Prostate gland (tissue), 2 donors: ENCODE measurements at regions not wholly inside any gene's neighbourhood (a gene's known extent, or its start where the extent isn't known, plus 50 kb on each side); places are given as distances from the start of the nearest gene placed in this dataset.

Source experiments
- CTCF ChIP-seq, 4 experiments: fragments of 200-600 bp in 2 of 4; fragments of 450-650 bp in 2 of 4; sonication (generic) in 2 of 4; IDR thresholded peaks; 1 replicate in 3 of 4; 2 replicates in 1 of 4; pipeline ENCODE4 v1.5.1; 2016 to 2019; ENCODE audit warnings: antibody characterized with exemption in 4 of 4, mild to moderate bottlenecking in 2 of 4, moderate library complexity in 2 of 4
- POLR2A ChIP-seq: fragments of 450-650 bp; IDR thresholded peaks from one replicate; pipeline ENCODE4 v1.6.1; 2016; ENCODE audit warnings: antibody characterized with exemption, mild to moderate bottlenecking
- POLR2AphosphoS5 ChIP-seq: sonication (generic); formaldehyde crosslinking; IDR thresholded peaks from one replicate; pipeline ENCODE4 v1.6.1; 2017; ENCODE audit warnings: antibody characterized with exemption

GRCh38 chr6:144377586-144378210 is 92.6 kb downstream of the UTRN start:
- TF ChIP-seq CTCF (IDR thresholded peaks at IDR 0.05) (no peak), POLR2A (no peak), POLR2AphosphoS5 (no peak)
